G401 (cell line): ENCODE measurements at regions not wholly inside any gene's neighbourhood (a gene's known extent, or its start where the extent isn't known, plus 50 kb on each side); places are given as distances from the start of the nearest gene placed in this dataset.
"Not testable (repeated sequence)": the region's sequence is repeated elsewhere in the genome, so short reads cannot be mapped to it uniquely, and the experiment has no call there.

ENCODE experiments used
- DNase-seq: peaks from one replicate; pipeline ENCODE4 v3.0.0-alpha.2; 2015; ENCODE audit warnings: low spot score
- in situ Hi-C: cut with HindIII; loops from 2 replicates; pipeline ENCODE4 v1.10.0; 2016; ENCODE audit warnings: low sequenced_read_pairs, mixed read lengths

GRCh38 chr11:70891844-70892380 lies 360.5 kb downstream of the SHANK2 start:
- no peak for DNase-seq
- in situ Hi-C loops = no loop called here

GRCh38 chr11:70892889-70893288 lies 359.5 kb downstream of the SHANK2 start:
- in situ Hi-C loops = no loop called here
- DNase-seq = no peak

GRCh38 chr11:70894566-70895365 lies 357.6 kb downstream of the SHANK2 start:
- in situ Hi-C loops = no loop called here
- DNase-seq = no peak

- no peak for DNase-seq
These were observed 357.1 kb downstream of the SHANK2 start for GRCh38 chr11:70895366-70895670.

GRCh38 chr11:70897429-70897828 lies 354.9 kb downstream of the SHANK2 start:
- DNase-seq = no peak
- in situ Hi-C loops = no loop called here

More at GRCh38 chr11:70895366-70895670, 357.1 kb downstream of the SHANK2 start:
- in situ Hi-C loops = no loop called here

- no peak for DNase-seq
- in situ Hi-C loops = no loop called here
These were observed 352.8 kb downstream of the SHANK2 start for GRCh38 chr11:70899616-70900015.

GRCh38 chr11:70900540-70900939 lies 351.8 kb downstream of the SHANK2 start:
- in situ Hi-C loops = no loop called here
- DNase-seq = no peak

GRCh38 chr11:70901951-70902521 lies 350.3 kb downstream of the SHANK2 start:
- in situ Hi-C loops = no loop called here

DNA sequence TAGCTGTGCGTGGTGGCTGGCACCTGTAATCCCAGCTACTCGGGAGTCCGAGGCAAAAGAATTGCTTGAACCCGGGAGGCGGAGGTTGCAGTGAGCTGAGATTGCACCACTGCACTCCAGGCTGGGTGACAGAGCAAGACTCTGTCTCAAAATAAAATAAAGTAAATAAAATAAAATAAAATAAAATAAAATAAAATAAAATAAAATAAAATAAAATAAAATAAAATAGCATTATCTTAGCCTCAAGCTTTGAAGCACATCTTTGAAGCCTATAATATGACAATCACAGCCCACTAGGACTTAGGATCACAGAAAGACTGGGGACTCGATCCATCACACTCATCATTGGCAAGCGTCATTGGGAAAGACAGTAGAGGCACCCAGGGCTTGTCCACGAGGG lies 349.1 kb downstream of the SHANK2 start:
- in situ Hi-C loops, DNase-seq: not testable (repeated sequence)

More at GRCh38 chr11:70901951-70902521, 350.3 kb downstream of the SHANK2 start:
- peak; percentile 83 for DNase-seq

DNA sequence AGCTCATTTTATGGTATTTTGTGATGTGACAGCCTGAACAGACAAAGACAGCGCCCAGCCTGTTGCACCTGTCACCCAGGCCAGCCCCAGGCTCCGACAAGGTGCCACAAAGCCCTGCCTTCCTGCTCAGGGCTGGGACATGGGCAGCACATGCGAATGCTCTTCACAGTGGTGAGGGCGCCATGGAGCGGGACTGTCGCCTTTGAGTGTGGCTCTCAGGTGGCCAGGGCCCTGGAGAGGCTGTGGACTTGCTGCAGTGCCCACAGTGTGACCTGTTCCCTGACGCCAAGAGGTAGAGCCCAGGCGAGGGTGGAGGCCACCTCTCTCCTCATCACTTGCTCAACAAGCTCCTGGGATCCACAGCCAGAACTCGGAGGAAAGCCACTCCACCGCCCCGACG lies 346.3 kb downstream of the SHANK2 start:
- in situ Hi-C loops = no loop called here
- no peak for DNase-seq

DNA sequence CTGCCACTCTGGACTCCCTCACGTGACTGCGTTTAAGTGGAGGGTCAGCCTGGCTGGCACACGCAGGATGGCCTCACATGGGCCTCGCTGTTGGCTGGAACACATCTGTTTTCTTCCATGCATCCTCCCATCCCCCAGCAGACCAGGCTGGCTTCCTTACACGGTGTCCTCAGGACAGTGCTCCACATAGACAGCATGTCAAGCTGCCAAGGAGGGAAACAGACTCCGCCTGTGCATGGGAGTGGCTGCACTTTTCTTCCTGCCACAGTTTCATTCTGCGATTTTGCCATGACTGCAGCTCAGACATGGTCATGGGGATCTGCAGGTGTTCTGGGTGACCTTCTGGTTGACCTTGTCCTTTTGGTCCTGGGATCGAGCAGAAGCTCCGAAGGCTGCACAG lies 344.2 kb downstream of the SHANK2 start:
- in situ Hi-C loops = no loop called here
- DNase-seq = no peak

DNA sequence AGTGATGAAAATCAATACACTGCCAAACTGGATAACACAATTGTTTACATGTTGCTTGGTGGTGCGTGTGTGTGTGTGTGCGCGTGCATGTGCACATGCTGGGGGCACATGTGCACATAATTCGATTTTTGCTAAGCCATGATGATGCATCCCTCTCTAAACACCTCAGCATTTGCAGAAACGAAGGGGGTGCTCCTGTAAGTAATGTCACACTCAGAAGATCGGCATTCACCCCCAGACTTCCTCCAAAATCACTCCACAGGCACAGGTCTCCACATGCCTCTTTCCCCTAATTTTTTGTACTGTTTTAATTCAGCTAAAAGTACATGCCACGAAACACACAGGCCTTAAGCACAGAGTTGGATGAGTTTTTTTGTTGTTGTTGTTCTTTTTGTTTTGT lies 341.5 kb downstream of the SHANK2 start:
- no peak for DNase-seq
- in situ Hi-C loops = no loop called here

DNA sequence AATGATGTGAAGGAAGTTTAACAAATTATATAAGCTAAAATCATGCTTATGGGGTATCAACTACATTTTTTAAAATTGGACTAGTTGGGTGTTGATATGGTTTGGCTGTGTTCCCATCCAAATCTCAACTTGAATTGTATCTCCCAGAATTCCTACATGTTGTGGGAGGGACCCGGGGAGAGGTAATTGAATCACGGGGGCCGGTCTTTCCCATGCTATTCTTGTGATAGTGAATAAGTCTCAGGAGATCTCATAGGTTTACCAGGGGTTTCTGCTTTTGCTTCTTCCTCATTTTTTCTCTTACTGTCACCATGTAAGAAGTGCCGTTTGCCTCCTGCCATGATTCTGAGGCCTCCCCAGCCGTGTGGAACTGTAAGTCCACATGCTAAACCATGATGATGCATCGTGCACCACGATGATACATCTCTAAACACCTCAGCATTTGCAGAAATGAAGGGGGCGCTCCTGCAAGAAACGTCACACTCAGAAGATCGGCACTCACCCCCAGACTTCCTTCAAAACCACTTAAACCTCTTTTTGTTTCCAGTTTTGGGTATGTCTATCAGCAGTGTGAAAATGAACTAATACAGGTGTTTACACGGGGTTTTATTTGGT lies 340.0 kb downstream of the SHANK2 start:
- in situ Hi-C loops = no loop called here
- no peak for DNase-seq

GRCh38 chr11:70913715-70914231 lies 338.6 kb downstream of the SHANK2 start:
- DNase-seq = peak; percentile 7
- in situ Hi-C loops = no loop called here

DNA sequence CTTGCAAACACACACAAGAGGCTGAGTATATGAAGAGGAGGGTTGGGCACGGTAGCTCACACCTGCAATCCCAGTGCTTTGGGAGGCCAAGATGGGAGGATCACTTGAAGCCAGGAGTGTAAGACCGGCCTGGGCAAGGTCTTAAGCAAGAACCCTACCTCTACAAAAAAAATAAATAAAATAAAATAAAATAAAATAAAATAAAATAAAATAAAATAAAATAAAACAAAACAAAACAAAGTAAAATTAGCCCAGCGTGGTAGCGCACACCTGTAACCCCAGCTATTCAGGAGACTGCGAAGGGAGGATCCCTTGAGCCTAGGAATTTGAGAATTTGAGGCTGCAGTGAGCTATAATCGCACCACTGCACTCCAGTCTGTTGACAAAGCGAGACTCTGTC lies 337.9 kb downstream of the SHANK2 start:
- DNase-seq = no peak
- in situ Hi-C loops = no loop called here

GRCh38 chr11:70915158-70915985 lies 337.0 kb downstream of the SHANK2 start:
- in situ Hi-C loops = no loop called here
- DNase-seq = no peak

GRCh38 chr11:70916351-70916750 lies 336.0 kb downstream of the SHANK2 start:
- no peak for DNase-seq
- in situ Hi-C loops = no loop called here

GRCh38 chr11:70918242-70918641 lies 334.1 kb downstream of the SHANK2 start:
- DNase-seq = no peak
- in situ Hi-C loops = no loop called here

DNA sequence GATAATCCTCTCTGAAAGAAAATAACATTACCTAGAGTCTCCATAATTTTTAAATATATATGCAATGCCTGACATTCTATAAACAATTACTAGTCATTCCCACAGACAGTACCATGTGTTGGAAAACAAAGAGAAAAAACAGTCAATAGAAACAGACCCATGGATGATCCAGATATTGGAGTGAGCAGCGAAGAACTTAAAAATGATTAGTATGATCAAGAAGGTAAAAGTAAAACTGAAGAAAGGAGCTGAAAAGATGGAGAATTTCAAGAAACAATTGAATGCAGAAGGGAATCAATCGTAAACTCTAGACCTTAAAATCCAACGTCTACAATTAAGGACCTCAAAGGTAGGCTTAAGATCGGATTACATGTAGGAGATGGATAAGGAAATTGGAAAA lies 330.6 kb downstream of the SHANK2 start:
- no peak for DNase-seq

More for the DNA sequence above, 330.6 kb downstream of the SHANK2 start:
- in situ Hi-C loops = no loop called here
